ENCODE measurements at regions not wholly inside any gene's neighbourhood (a gene's known extent, or its start where the extent isn't known, plus 50 kb on each side); places are given as distances from the start of the nearest gene placed in this dataset.

- peak; percentile 84 for TF ChIP-seq CTCF (conservative IDR thresholded peaks at IDR 0.05; ENCODE audit: low read depth, low read length)
- no peak for TF ChIP-seq EZH2 (IDR thresholded peaks at IDR 0.05; ENCODE audit: borderline replicate concordance, low read depth, low read length, poor library complexity, severe bottlenecking)
Measured at GRCh38 chr5:6837519-6838110, 124.4 kb downstream of the TENT4A start.

All from A673 (cell line).